ENCODE measurements at regions not wholly inside any gene's neighbourhood (a gene's known extent, or its start where the extent isn't known, plus 50 kb on each side); places are given as distances from the start of the nearest gene placed in this dataset.

GRCh38 chr22:48494968-48495750 lies 1332.5 kb downstream of the BRD1 start:
- no peak for DNase-seq
- Mint-ChIP-seq H3K27ac (no peak overlapping the region), H3K9me3 (peaks cover 3% of the 10 kb centered on the region; the same call in 1 of the 2 replicates), H3K4me3 (no peak overlapping the region), H3K27me3 (ENCODE audit: insufficient read depth) (peaks cover 5% of the 10 kb centered on the region), H3K4me1 (ENCODE audit: low read depth) (no peaks in the 10 kb centered on the region), H3K36me3 (ENCODE audit: low read depth) (no peaks in the 10 kb centered on the region)
- no peak for TF ChIP-seq CTCF (IDR thresholded peaks at IDR 0.05)

GRCh38 chr22:48494256-48494967 lies 1333.3 kb downstream of the BRD1 start:
- no peaks in the 10 kb centered on the region for H3K36me3 Mint-ChIP-seq (ENCODE audit: low read depth)
- no peak for TF ChIP-seq CTCF (IDR thresholded peaks at IDR 0.05)
- DNase-seq: no peak
- no peaks in the 10 kb centered on the region for H3K4me1 Mint-ChIP-seq (ENCODE audit: low read depth)
- no peak overlapping the region for H3K4me3 Mint-ChIP-seq
- no peak overlapping the region for H3K27ac Mint-ChIP-seq
- peaks cover 5% of the 10 kb centered on the region for H3K27me3 Mint-ChIP-seq (ENCODE audit: insufficient read depth)
- H3K9me3 Mint-ChIP-seq: peaks cover 3% of the 10 kb centered on the region; the same call in 1 of the 2 replicates

DNA sequence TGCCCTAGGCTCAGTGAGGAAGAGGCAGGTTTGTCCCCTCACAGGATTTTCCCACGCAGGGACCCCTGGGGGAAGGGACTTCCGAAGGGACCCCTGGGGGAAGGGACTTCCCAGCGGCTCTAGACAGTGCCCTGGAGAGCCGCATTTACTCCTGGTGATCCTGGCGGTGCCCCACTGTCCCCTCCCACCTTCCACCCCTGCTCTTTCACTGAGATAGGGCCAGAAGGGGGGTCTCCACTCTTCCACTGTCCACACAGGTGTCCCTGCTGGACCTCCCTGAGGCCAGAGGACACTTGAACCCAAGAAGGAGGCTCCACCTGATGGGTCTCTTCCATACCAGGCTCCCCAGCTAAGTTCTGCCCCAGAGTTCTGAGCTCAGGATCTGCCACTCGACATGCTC lies 1333.9 kb downstream of the BRD1 start:
- H3K27me3 Mint-ChIP-seq (ENCODE audit: insufficient read depth): peaks cover 2% of the 10 kb centered on the region
- no peak overlapping the region for H3K27ac Mint-ChIP-seq
- no peak for DNase-seq
- H3K36me3 Mint-ChIP-seq (ENCODE audit: low read depth): no peaks in the 10 kb centered on the region
- H3K4me3 Mint-ChIP-seq: no peak overlapping the region
- no peak for TF ChIP-seq CTCF (IDR thresholded peaks at IDR 0.05)
- peaks cover 3% of the 10 kb centered on the region; the same call in 1 of the 2 replicates for H3K9me3 Mint-ChIP-seq
- H3K4me1 Mint-ChIP-seq (ENCODE audit: low read depth): no peaks in the 10 kb centered on the region

GRCh38 chr22:48492366-48493320 lies 1335.0 kb downstream of the BRD1 start:
- H3K4me1 Mint-ChIP-seq (ENCODE audit: low read depth): no peaks in the 10 kb centered on the region
- H3K27me3 Mint-ChIP-seq (ENCODE audit: insufficient read depth): peaks cover 5% of the 10 kb centered on the region
- H3K27ac Mint-ChIP-seq: no peak overlapping the region
- TF ChIP-seq CTCF (IDR thresholded peaks at IDR 0.05): peak; percentile 83
- peaks cover 4% of the 10 kb centered on the region for H3K9me3 Mint-ChIP-seq
- peak; percentile 60 for DNase-seq
- no peak overlapping the region for H3K4me3 Mint-ChIP-seq
- no peaks in the 10 kb centered on the region for H3K36me3 Mint-ChIP-seq (ENCODE audit: low read depth)

GRCh38 chr22:48491451-48491941 lies 1336.2 kb downstream of the BRD1 start:
- Mint-ChIP-seq H3K27me3 (ENCODE audit: insufficient read depth) (peaks cover 13% of the 10 kb centered on the region), H3K9me3 (peaks cover 11% of the 10 kb centered on the region), H3K27ac (no peak overlapping the region), H3K36me3 (ENCODE audit: low read depth) (no peaks in the 10 kb centered on the region), H3K4me3 (no peak overlapping the region), H3K4me1 (ENCODE audit: low read depth) (no peaks in the 10 kb centered on the region)
- TF ChIP-seq CTCF (IDR thresholded peaks at IDR 0.05): no peak
- no peak for DNase-seq
